HG03175 (cell line): ENCODE measurements at regions not wholly inside any gene's neighbourhood (a gene's known extent, or its start where the extent isn't known, plus 50 kb on each side); places are given as distances from the start of the nearest gene placed in this dataset.
"Not testable (repeated sequence)": the region's sequence is repeated elsewhere in the genome, so short reads cannot be mapped to it uniquely, and the experiment has no call there.

Experiments
- ATAC-seq: cut with Tn5 transposase; IDR thresholded peaks from one replicate; pipeline ENCODE4 v1.9.1; 2021; ENCODE audit warnings: mild to moderate bottlenecking, moderate library complexity; ENCODE audit not compliant: unreplicated experiment

DNA sequence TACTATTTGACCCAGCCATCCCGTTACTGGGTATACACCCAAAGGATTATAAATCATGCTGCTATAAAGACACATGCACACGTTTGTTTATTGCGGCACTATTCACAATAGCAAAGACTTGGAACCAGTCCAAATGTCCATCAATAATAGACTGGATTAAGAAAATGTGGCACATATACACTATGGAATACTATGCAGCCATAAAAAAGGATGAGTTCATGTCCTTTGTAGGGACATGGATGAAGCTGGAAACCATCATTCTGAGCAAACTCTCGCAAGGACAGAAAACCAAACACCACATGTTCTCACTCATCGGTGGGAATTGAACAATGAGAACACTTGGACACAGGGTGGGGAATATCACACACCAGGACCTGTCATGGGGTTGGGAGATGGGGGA is 56.7 kb upstream of the SELENOP start:
- not testable (repeated sequence) for ATAC-seq

DNA sequence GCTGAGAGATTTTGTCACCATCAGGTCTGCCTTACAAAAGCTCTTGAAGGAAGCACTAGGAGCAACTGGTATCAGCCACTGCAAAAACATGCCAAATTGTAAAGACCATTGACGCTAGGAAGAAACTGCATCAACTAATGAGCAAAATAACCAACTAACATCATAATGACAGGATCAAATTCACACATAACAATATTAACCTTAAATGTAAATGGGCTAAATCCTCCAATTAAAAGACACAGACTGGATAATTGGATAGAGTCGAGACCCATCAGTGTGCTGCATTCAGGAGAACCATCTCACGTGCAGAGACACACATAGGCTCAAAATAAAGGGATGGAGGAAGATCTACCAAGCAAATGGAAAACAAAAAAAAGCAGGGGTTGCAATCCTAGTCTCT is 53.1 kb upstream of the SELENOP start:
- ATAC-seq, result not testable (repeated sequence)
